Tibial nerve (tissue), 3 donors: ENCODE measurements at regions not wholly inside any gene's neighbourhood (a gene's known extent, or its start where the extent isn't known, plus 50 kb on each side); places are given as distances from the start of the nearest gene placed in this dataset.

Experiments
- CTCF ChIP-seq, 5 experiments: fragments of 200-600 bp in 3 of 5; fragments of 450-650 bp in 2 of 5; sonication (generic) in 3 of 5; IDR thresholded peaks; one replicate each; pipeline ENCODE4 v1.5.1; 2016 to 2019; ENCODE audit warnings: antibody characterized with exemption in 5 of 5, mild to moderate bottlenecking in 3 of 5, moderate library complexity in 2 of 5
- POLR2A ChIP-seq, 2 donors: fragments of 450-650 bp; IDR thresholded peaks; one replicate each; pipeline ENCODE4 v1.6.1; 2017; ENCODE audit warnings: antibody characterized with exemption in 2 of 2, mild to moderate bottlenecking in 2 of 2, moderate library complexity in 2 of 2

- no peak for TF ChIP-seq POLR2A (IDR thresholded peaks at IDR 0.05)
- no peak for TF ChIP-seq CTCF (IDR thresholded peaks at IDR 0.05)
These were observed 531.4 kb upstream of the RIOK2 start for GRCh38 chr5:97714424-97714823.
